IMR-90 (cell line): ENCODE measurements at regions not wholly inside any gene's neighbourhood (a gene's known extent, or its start where the extent isn't known, plus 50 kb on each side); places are given as distances from the start of the nearest gene placed in this dataset.

ENCODE experiments used
- ATAC-seq: fragments of 200-7000 bp; cut with Tn5 transposase; 2 replicates; pipeline ENCODE4 v1.9.1; 2020; ENCODE audit warnings: low read depth, mild to moderate bottlenecking, moderate library complexity
- BruUV-seq: library from RNA; stranded (reverse); fragments of 400-500 nt; replicated peaks from 2 replicates; lab custom pipeline; 2021; lab: Mats Ljungman, UMichigan
- CTCF ChIA-PET: fragments of 300-600 bp; formaldehyde crosslinking; extraction: SDS; loops from one replicate; lab custom pipeline; 2021; ENCODE audit warnings: antibody characterized with exemption; lab: Yijun Ruan, JAX
- POLR2A ChIA-PET: fragments of 300-600 bp; sonication (Branson Sonifier 250); formaldehyde crosslinking; loops from one replicate; lab custom pipeline; 2022; ENCODE audit warnings: antibody characterized with exemption; ENCODE audit not compliant: unreplicated experiment; lab: Charles Lee
- DNase-seq: peaks from one replicate; pipeline ENCODE4 v3.0.0; 2013
- H2AFZ ChIP-seq: replicated peaks from 2 replicates; pipeline ENCODE3; 2013; ENCODE audit warnings: low read length, mild to moderate bottlenecking; ENCODE audit not compliant: poor library complexity
- H2AK5ac ChIP-seq: 2 replicates; pipeline ENCODE4 v1.6.1; 2013; ENCODE audit warnings: low read depth, low read length, inconsistent platforms
- H2AK9ac ChIP-seq: replicated peaks from 2 replicates; pipeline ENCODE3; 2013; ENCODE audit warnings: mild to moderate bottlenecking, low read depth, low read length, moderate library complexity; ENCODE audit not compliant: poor library complexity
- H2BK120ac ChIP-seq: 2 replicates; pipeline ENCODE4 v1.6.1; 2013; ENCODE audit warnings: low read depth, low read length, inconsistent platforms
- H2BK15ac ChIP-seq: 3 replicates; pipeline ENCODE4 v1.6.1; 2013; ENCODE audit warnings: low read depth, low read length, inconsistent platforms
- H2BK20ac ChIP-seq: 2 replicates; pipeline ENCODE4 v1.6.1; 2013; ENCODE audit warnings: low read depth, mild to moderate bottlenecking, inconsistent platforms, low read length, moderate library complexity
- H2BK5ac ChIP-seq: 2 replicates; pipeline ENCODE4 v1.6.1; 2013; ENCODE audit warnings: mild to moderate bottlenecking, low read depth, low read length, inconsistent platforms; ENCODE audit not compliant: poor library complexity, severe bottlenecking
- H3K14ac ChIP-seq: replicated peaks from 2 replicates; pipeline ENCODE4 v1.6.1; 2013; ENCODE audit warnings: low read depth, low read length, inconsistent platforms
- H3K18ac ChIP-seq: 2 replicates; pipeline ENCODE4 v1.6.1; 2013; ENCODE audit warnings: low read depth, low read length, control low read depth
- H3K23ac ChIP-seq: 2 replicates; pipeline ENCODE4 v1.6.1; 2013; ENCODE audit warnings: low read depth, low read length, inconsistent platforms
- H3K27ac ChIP-seq: 2 replicates; pipeline ENCODE4 v1.5.1; 2013; ENCODE audit warnings: mild to moderate bottlenecking, control low read depth, low read length; ENCODE audit not compliant: insufficient read depth
- H3K27me3 ChIP-seq: 2 replicates; pipeline ENCODE4 v1.6.1; 2013; ENCODE audit warnings: low read length; ENCODE audit not compliant: control insufficient read depth, insufficient read depth
- H3K36me3 ChIP-seq: 2 replicates; pipeline ENCODE4 v1.6.1; 2013; ENCODE audit warnings: low read length, mixed read lengths; ENCODE audit not compliant: control insufficient read depth, insufficient read depth
- H3K4ac ChIP-seq: 2 replicates; pipeline ENCODE4 v1.6.1; 2013; ENCODE audit warnings: low read depth, low read length, inconsistent platforms
- H3K4me1 ChIP-seq: 2 replicates; pipeline ENCODE4 v1.6.1; 2013; ENCODE audit warnings: low read length, mixed read lengths; ENCODE audit not compliant: control insufficient read depth, insufficient read depth
- H3K4me2 ChIP-seq: 2 replicates; pipeline ENCODE4 v1.6.1; 2013; ENCODE audit warnings: low read depth, mild to moderate bottlenecking, control low read depth, low read length, moderate library complexity
- H3K4me3 ChIP-seq: 2 replicates; pipeline ENCODE4 v1.5.1; 2013; ENCODE audit warnings: low read depth, mild to moderate bottlenecking, control low read depth, low read length, moderate library complexity; ENCODE audit not compliant: insufficient read depth
- H3K56ac ChIP-seq: 2 replicates; pipeline ENCODE4 v1.6.1; 2013; ENCODE audit warnings: low read length, inconsistent platforms; ENCODE audit not compliant: insufficient read depth; ENCODE audit errors: extremely low read depth
- H3K79me1 ChIP-seq, 2 experiments: 2 replicates each; pipeline ENCODE4 v1.6.1; 2013; ENCODE audit warnings: low read length in 2 of 2, inconsistent platforms in 1 of 2, low read depth in 1 of 2
- H3K9ac ChIP-seq: 2 replicates; pipeline ENCODE4 v1.6.1; 2013; ENCODE audit warnings: low read depth, low read length, control low read depth
- H3K9me1 ChIP-seq: 2 replicates; pipeline ENCODE4 v1.6.1; 2013; ENCODE audit warnings: low read length, inconsistent platforms; ENCODE audit not compliant: insufficient read depth
- H3K9me3 ChIP-seq: 2 replicates; pipeline ENCODE4 v1.6.1; 2013; ENCODE audit warnings: low read length; ENCODE audit not compliant: control insufficient read depth, insufficient read depth
- H4K20me1 ChIP-seq: 2 replicates; pipeline ENCODE4 v1.6.1; 2013; ENCODE audit warnings: low read length, inconsistent platforms; ENCODE audit not compliant: insufficient read depth
- H4K5ac ChIP-seq: 2 replicates; pipeline ENCODE4 v1.6.1; 2013; ENCODE audit warnings: mild to moderate bottlenecking, low read depth, low read length, control low read depth
- H4K8ac ChIP-seq, 2 experiments: 2 replicates each; pipeline ENCODE4 v1.6.1; 2013; ENCODE audit warnings: low read depth in 2 of 2, low read length in 2 of 2, control low read depth in 1 of 2, inconsistent platforms in 1 of 2
- H4K91ac ChIP-seq: 2 replicates; pipeline ENCODE4 v1.6.1; 2013; ENCODE audit warnings: low read depth, low read length, inconsistent platforms; ENCODE audit not compliant: insufficient read depth
- MAZ ChIP-seq: IDR thresholded peaks from 2 replicates; pipeline ENCODE4 v1.6.1; 2012; ENCODE audit warnings: low read depth, mild to moderate bottlenecking, low read length, improper control_type of control experiment, moderate library complexity, borderline replicate concordance
- WGBS, 2 experiments: methylation state at CpG; one replicate each; pipeline versions ENCODE4 v1.1.5 to v1.1.7; 2013; ENCODE audit warnings: missing lambda C conversion rate in 2 of 2; ENCODE audit not compliant: insufficient read length in 1 of 2; ENCODE audit errors: extremely low coverage in 2 of 2; 5-methylcytosine and 5-hydroxymethylcytosine counted together
- dilution Hi-C: fragments of 300-500 bp; cut with HindIII; formaldehyde crosslinking; loops from one replicate; pipeline ENCODE4 v1.14.3; 2018; ENCODE audit warnings: low sequenced_read_pairs; ENCODE audit not compliant: unreplicated experiment
- in situ Hi-C: fragments of 300-500 bp; cut with MboI; formaldehyde crosslinking; loops from 3 replicates; pipeline ENCODE4 v1.14.3; 2019; ENCODE audit warnings: low sequenced_read_pairs, inconsistent platforms, mixed read lengths
- intact Hi-C: fragments of 100-400 bp; cut with micrococcal nuclease; formaldehyde crosslinking; loops from 2 replicates; pipeline ENCODE4 v1.10.0; 2022

DNA sequence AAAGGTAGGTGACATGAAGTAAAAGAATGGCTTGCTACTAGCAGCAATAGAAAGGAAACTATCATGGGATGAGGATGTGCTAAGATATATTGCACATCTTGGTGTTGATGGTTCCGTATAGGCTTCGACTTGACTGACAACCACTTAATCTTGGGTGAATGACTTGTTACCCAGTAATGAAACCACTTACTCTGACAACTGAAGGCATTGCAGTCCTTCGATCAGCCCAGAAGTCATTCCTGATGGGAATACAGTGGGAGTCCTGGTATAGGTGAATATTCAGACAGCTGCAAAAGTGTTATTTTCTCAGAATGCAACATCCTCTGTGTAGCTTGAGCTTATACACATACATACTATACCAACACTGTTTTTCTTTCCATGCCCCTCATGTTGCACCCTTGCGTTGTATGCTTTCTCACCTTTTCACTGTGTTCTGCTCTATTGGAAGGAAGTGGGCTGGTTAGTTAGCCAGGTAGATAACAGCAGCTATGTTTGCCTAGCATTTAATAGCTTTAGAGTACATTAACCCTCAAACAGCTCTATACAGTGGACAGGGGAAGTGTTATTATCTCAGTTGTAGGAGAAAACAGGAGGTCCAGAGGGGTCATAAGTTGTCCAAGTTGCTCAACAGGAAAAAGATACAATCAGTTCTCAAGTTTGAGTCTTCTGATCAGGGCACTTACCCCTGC is 376.5 kb downstream of the MFSD1 start:
- no peak overlapping the region for H2AFZ ChIP-seq
- H3K14ac ChIP-seq = no peak overlapping the region
- intact Hi-C loops (no loop called here), in situ Hi-C loops (no loop called here), dilution Hi-C loops (no loop called here)
- no peak overlapping the region for H3K4me3 ChIP-seq
- ChIA-PET CTCF (no interaction called here), POLR2A (no interaction called here)
- no peaks in the 10 kb centered on the region for H3K9me1 ChIP-seq
- H4K91ac ChIP-seq = no peak overlapping the region
- no peak overlapping the region for H2BK20ac ChIP-seq
- H3K56ac ChIP-seq = no peak overlapping the region
- no peak overlapping the region for H4K5ac ChIP-seq
- no peaks in the 10 kb centered on the region for H3K4me1 ChIP-seq
- TF ChIP-seq MAZ = no peak
- no peak overlapping the region for H3K4me2 ChIP-seq
- no peak overlapping the region for H3K18ac ChIP-seq
- H2BK5ac ChIP-seq = no peak overlapping the region
- no peak overlapping the region for H2AK9ac ChIP-seq
- H3K9ac ChIP-seq = no peak overlapping the region
- no peak overlapping the region for H2AK5ac ChIP-seq
- H3K36me3 ChIP-seq = no peaks in the 10 kb centered on the region
- H3K79me1 ChIP-seq = no peaks in the 10 kb centered on the region
- no peak overlapping the region for H2BK15ac ChIP-seq
- H4K8ac ChIP-seq = no peak overlapping the region
- no peak overlapping the region for H3K27ac ChIP-seq
- BruUV-seq = no TSS peak
- H3K27me3 ChIP-seq = no peaks in the 10 kb centered on the region
- H3K4ac ChIP-seq = no peak overlapping the region
- no CpG with 5 or more reads among the region's 4 CpGs for WGBS, 2 experiments
- H3K23ac ChIP-seq = no peak overlapping the region
- no peak for DNase-seq
- H3K9me3 ChIP-seq = 0 out of 2 replicates have a peak, but pooled peaks cover 2% of the 10 kb centered on the region
- ATAC-seq = no peak
- no peak overlapping the region for H2BK120ac ChIP-seq
- no peaks in the 10 kb centered on the region for H4K20me1 ChIP-seq
